Endodermal cell (in vitro differentiated cells): ENCODE measurements at regions not wholly inside any gene's neighbourhood (a gene's known extent, or its start where the extent isn't known, plus 50 kb on each side); places are given as distances from the start of the nearest gene placed in this dataset.

ENCODE experiments used
- DNase-seq: peaks from one replicate; pipeline ENCODE4 v3.0.0-alpha.2; 2017
- H3K27ac ChIP-seq: 2 replicates; pipeline ENCODE4 v1.5.1; 2013; ENCODE audit warnings: mild to moderate bottlenecking, low read depth, low read length, moderate library complexity
- H3K27me3 ChIP-seq: 2 replicates; pipeline ENCODE4 v1.6.1; 2013; ENCODE audit warnings: mild to moderate bottlenecking, low read length, moderate library complexity; ENCODE audit not compliant: insufficient read depth, control insufficient read depth, poor library complexity, severe bottlenecking
- H3K36me3 ChIP-seq: 2 replicates; pipeline ENCODE4 v1.7.0; 2013; ENCODE audit warnings: mild to moderate bottlenecking, low read length, moderate library complexity; ENCODE audit not compliant: control insufficient read depth, insufficient read depth
- H3K4me1 ChIP-seq: one replicate; pipeline ENCODE4 v1.7.0; 2013; ENCODE audit warnings: low read length; ENCODE audit not compliant: control insufficient read depth, insufficient read depth
- H3K4me3 ChIP-seq: 2 replicates; pipeline ENCODE4 v1.5.1; 2013; ENCODE audit warnings: mild to moderate bottlenecking, low read length, moderate library complexity
- H3K9ac ChIP-seq: 2 replicates; pipeline ENCODE4 v1.6.1; 2013; ENCODE audit warnings: mild to moderate bottlenecking, low read length, moderate library complexity; ENCODE audit not compliant: poor library complexity, severe bottlenecking; ENCODE audit errors: extremely low read depth
- H3K9me3 ChIP-seq: 2 replicates; pipeline ENCODE4 v1.6.1; 2013; ENCODE audit warnings: mild to moderate bottlenecking, low read length, moderate library complexity; ENCODE audit not compliant: control insufficient read depth
- H3K27ac Mint-ChIP-seq: 2 replicates; pipeline ENCODE4 v1.8.0; 2020; ENCODE audit warnings: mixed read lengths
- H3K27me3 Mint-ChIP-seq: 2 replicates; pipeline ENCODE4 v1.8.0; 2021; ENCODE audit warnings: mild to moderate bottlenecking, mixed read lengths; ENCODE audit not compliant: insufficient read depth
- H3K36me3 Mint-ChIP-seq: 2 replicates; pipeline ENCODE4 v1.8.0; 2020; ENCODE audit warnings: low read depth, mixed read lengths
- H3K4me1 Mint-ChIP-seq: 2 replicates; pipeline ENCODE4 v1.8.0; 2020; ENCODE audit warnings: mixed read lengths
- H3K4me3 Mint-ChIP-seq: 2 replicates; pipeline ENCODE4 v1.8.0; 2020; ENCODE audit warnings: mild to moderate bottlenecking, moderate library complexity, mixed read lengths
- H3K9me3 Mint-ChIP-seq: 2 replicates; pipeline ENCODE4 v1.8.0; 2020; ENCODE audit warnings: mild to moderate bottlenecking, mixed read lengths
- CTCF ChIP-seq: fragments of 200-600 bp; sonication (generic); conservative IDR thresholded peaks from 2 replicates; pipeline ENCODE4 v1.5.0; 2021; ENCODE audit warnings: antibody characterized with exemption, mild to moderate bottlenecking
- whole genome bisulfite sequencing, 2 experiments: methylation state at CpG; one replicate each; pipeline versions ENCODE4 v1.1.5 to v1.1.7; 2013; ENCODE audit warnings: missing lambda C conversion rate in 2 of 2, mixed read lengths in 1 of 2; ENCODE audit not compliant: insufficient coverage in 1 of 2, insufficient read length in 1 of 2; 5-methylcytosine and 5-hydroxymethylcytosine counted together

GRCh38 chr18:70666936-70667335 is 378.1 kb downstream of the SOCS6 start:
- TF ChIP-seq CTCF, result no peak
- H3K4me3 ChIP-seq, result no peak overlapping the region
- no peaks in the 10 kb centered on the region for H3K27me3 ChIP-seq
- Mint-ChIP-seq H3K27ac (no peak overlapping the region), H3K36me3 (no peaks in the 10 kb centered on the region), H3K9me3 (no peaks in the 10 kb centered on the region), H3K4me1 (no peaks in the 10 kb centered on the region), H3K4me3 (no peak overlapping the region), H3K27me3 (no peaks in the 10 kb centered on the region)
- no peak for DNase-seq
- no peaks in the 10 kb centered on the region for H3K36me3 ChIP-seq
- no peak overlapping the region for H3K27ac ChIP-seq
- H3K4me1 ChIP-seq, result no peaks in the 10 kb centered on the region
- H3K9me3 ChIP-seq, result peaks cover 26% of the 10 kb centered on the region
- no peak overlapping the region for H3K9ac ChIP-seq

- Mint-ChIP-seq H3K27me3 (no peaks in the 10 kb centered on the region), H3K36me3 (no peaks in the 10 kb centered on the region), H3K27ac (no peak overlapping the region), H3K4me3 (no peak overlapping the region), H3K4me1 (no peaks in the 10 kb centered on the region), H3K9me3 (no peaks in the 10 kb centered on the region)
- DNase-seq, result no peak
- no peaks in the 10 kb centered on the region for H3K36me3 ChIP-seq
- no peak overlapping the region for H3K9ac ChIP-seq
- no peak overlapping the region for H3K27ac ChIP-seq
- H3K4me3 ChIP-seq, result no peak overlapping the region
- no peaks in the 10 kb centered on the region for H3K27me3 ChIP-seq
- H3K9me3 ChIP-seq, result peaks cover 31% of the 10 kb centered on the region
- no peaks in the 10 kb centered on the region for H3K4me1 ChIP-seq
- 73 to 83% methylated on average over 1 to 2 of the region's 2 CpGs for WGBS, 2 experiments
- TF ChIP-seq CTCF, result no peak
Measured at GRCh38 chr18:70663141-70663540, 374.3 kb downstream of the SOCS6 start.

GRCh38 chr18:70662588-70662987 is 373.7 kb downstream of the SOCS6 start:
- no peak overlapping the region for H3K9ac ChIP-seq

More at GRCh38 chr18:70662588-70662987, 373.7 kb downstream of the SOCS6 start:
- TF ChIP-seq CTCF, result no peak
- Mint-ChIP-seq H3K9me3 (no peaks in the 10 kb centered on the region), H3K27me3 (no peaks in the 10 kb centered on the region), H3K36me3 (no peaks in the 10 kb centered on the region), H3K4me1 (no peaks in the 10 kb centered on the region), H3K4me3 (no peak overlapping the region), H3K27ac (no peak overlapping the region)
- Histone ChIP-seq H3K27ac (no peak overlapping the region), H3K4me3 (no peak overlapping the region), H3K36me3 (no peaks in the 10 kb centered on the region), H3K4me1 (no peaks in the 10 kb centered on the region), H3K27me3 (no peaks in the 10 kb centered on the region), H3K9me3 (peaks cover 36% of the 10 kb centered on the region)
- DNase-seq, result no peak
- 75 to 77% methylated on average over 4 of the region's 4 CpGs for whole genome bisulfite sequencing, 2 experiments
